SK-N-SH (cell line): ENCODE measurements at regions not wholly inside any gene's neighbourhood (a gene's known extent, or its start where the extent isn't known, plus 50 kb on each side); places are given as distances from the start of the nearest gene placed in this dataset.

Experiments
- CTCF ChIA-PET: fragments of 300-600, 350-600 bp; formaldehyde crosslinking; extraction: SDS; loops from one replicate; lab custom pipeline; 2021; lab: Yijun Ruan, JAX
- POLR2A ChIA-PET: fragments of 350-600 bp; sonication (Branson Sonifier 250); formaldehyde crosslinking; extraction: SDS; loops from one replicate; lab custom pipeline; 2020; ENCODE audit warnings: antibody characterized with exemption, inconsistent platforms; lab: Yijun Ruan, JAX
- DNase-seq: peaks from one replicate; pipeline ENCODE4 v3.0.0; 2012
- H2AFZ ChIP-seq: fragments of 200-600 bp; sonication (generic); 2 replicates; pipeline ENCODE4 v1.8.1; 2016; ENCODE audit warnings: antibody characterized with exemption, mild to moderate bottlenecking, low read depth
- H3F3A ChIP-seq: fragments of 200-600 bp; sonication (generic); replicated peaks from 2 replicates; pipeline ENCODE3; 2016; ENCODE audit warnings: antibody characterized with exemption, mild to moderate bottlenecking; ENCODE audit not compliant: insufficient read depth
- H3K27ac ChIP-seq, 2 experiments: fragments of 200-500 bp in 1 of 2; fragments of 200-600 bp in 1 of 2; sonication (Bioruptor generic) in 1 of 2; sonication (generic), shearing (Covaris generic) in 1 of 2; 2 replicates each; pipeline versions ENCODE4 v1.5.1 to v1.6.1; 2014 to 2016; ENCODE audit warnings: low read depth in 2 of 2, inconsistent platforms in 1 of 2, low read length in 1 of 2, mild to moderate bottlenecking in 1 of 2, mixed read lengths in 1 of 2
- H3K27me3 ChIP-seq: fragments of 200-600 bp; sonication (generic), shearing (Covaris generic); 2 replicates; pipeline ENCODE4 v1.6.1; 2016; ENCODE audit warnings: mixed run types; ENCODE audit not compliant: insufficient read depth
- H3K36me3 ChIP-seq, 2 experiments: fragments of 200-500 bp in 1 of 2; fragments of 200-600 bp in 1 of 2; sonication (Bioruptor generic) in 1 of 2; sonication (generic) in 1 of 2; replicated peaks in 1 of 2; 2 replicates each; pipeline versions ENCODE3 to v1.5.1; 2014 to 2016; ENCODE audit warnings: low read length in 1 of 2, mild to moderate bottlenecking in 1 of 2; ENCODE audit not compliant: insufficient read depth in 2 of 2, control insufficient read depth in 1 of 2
- H3K4me1 ChIP-seq, 2 experiments: fragments of 200-500 bp in 1 of 2; fragments of 200-600 bp in 1 of 2; sonication (Bioruptor generic) in 1 of 2; sonication (generic), shearing (Covaris generic) in 1 of 2; 2 replicates each; pipeline versions ENCODE4 v1.5.1 to v1.6.1; 2014 to 2016; ENCODE audit warnings: low read depth in 1 of 2, low read length in 1 of 2, mixed run types in 1 of 2; ENCODE audit not compliant: insufficient read depth in 2 of 2, control insufficient read depth in 1 of 2
- H3K4me2 ChIP-seq: fragments of 200-600 bp; sonication (generic), shearing (Covaris generic); 2 replicates; pipeline ENCODE4 v1.6.1; 2017; ENCODE audit warnings: mixed run types
- H3K4me3 ChIP-seq, 2 experiments: fragments of 200-500 bp in 1 of 2; fragments of 200-600 bp in 1 of 2; sonication (Bioruptor generic) in 1 of 2; sonication (generic), shearing (Covaris generic) in 1 of 2; 2 replicates each; pipeline versions ENCODE4 v1.5.1 to v1.8.1; 2014 to 2016; ENCODE audit warnings: low read depth in 2 of 2, inconsistent platforms in 1 of 2, low read length in 1 of 2, mild to moderate bottlenecking in 1 of 2, mixed read lengths in 1 of 2, moderate library complexity in 1 of 2
- H3K79me2 ChIP-seq: fragments of 200-600 bp; sonication (generic); 2 replicates; pipeline ENCODE4 v1.8.1; 2017; ENCODE audit warnings: mild to moderate bottlenecking; ENCODE audit not compliant: insufficient read depth
- H3K9ac ChIP-seq: fragments of 200-600 bp; sonication (generic); 2 replicates; pipeline ENCODE4 v1.6.1; 2017; ENCODE audit warnings: mixed run types
- H3K9me2 ChIP-seq: fragments of 200-600 bp; sonication (generic); 2 replicates; pipeline ENCODE4 v1.6.1; 2017; ENCODE audit warnings: mixed run types
- H3K9me3 ChIP-seq: fragments of 200-600 bp; sonication (generic); 2 replicates; pipeline ENCODE4 v1.6.1; 2017; ENCODE audit warnings: mixed run types, mild to moderate bottlenecking, moderate library complexity
- H4K20me1 ChIP-seq: fragments of 200-600 bp; sonication (generic); 2 replicates; pipeline ENCODE4 v1.6.1; 2017; ENCODE audit warnings: mild to moderate bottlenecking, mixed run types; ENCODE audit not compliant: insufficient read depth
- CHD2 ChIP-seq: fragments of 150-350 bp; IDR thresholded peaks from 2 replicates; pipeline ENCODE4 v1.6.1; 2018; ENCODE audit warnings: low read length; ENCODE audit not compliant: partially characterized antibody
- EZH2phosphoT487 ChIP-seq: fragments of 200-600 bp; sonication (generic); IDR thresholded peaks from 2 replicates; pipeline ENCODE4 v1.6.1; 2017; ENCODE audit warnings: low read depth, mixed run types, mild to moderate bottlenecking, antibody characterized with exemption, moderate library complexity, borderline replicate concordance
- FOSL2 ChIP-seq: IDR thresholded peaks from 2 replicates; pipeline ENCODE4 v1.4.0; 2012; ENCODE audit warnings: low read depth, mild to moderate bottlenecking, moderate library complexity, borderline replicate concordance
- FOXM1 ChIP-seq: IDR thresholded peaks from 2 replicates; pipeline ENCODE4 v1.4.0; 2012; ENCODE audit warnings: low read depth, mild to moderate bottlenecking
- GATA2 ChIP-seq: sonication (generic); formaldehyde crosslinking; IDR thresholded peaks from 2 replicates; pipeline ENCODE4 v1.5.0; 2020; ENCODE audit warnings: mild to moderate bottlenecking, missing genetic modification reagents
- JUND ChIP-seq: IDR thresholded peaks from 2 replicates; pipeline ENCODE4 v1.4.0; 2012
- MXI1 ChIP-seq: IDR thresholded peaks from 2 replicates; pipeline ENCODE4 v1.6.1; 2012; ENCODE audit warnings: mild to moderate bottlenecking, low read depth, low read length, improper control_type of control experiment
- RAD21 ChIP-seq: IDR thresholded peaks from 2 replicates; pipeline ENCODE4 v1.6.1; 2012; ENCODE audit warnings: mild to moderate bottlenecking, low read length
- RCOR1 ChIP-seq: fragments of 150-350 bp; IDR thresholded peaks from 2 replicates; pipeline ENCODE4 v1.6.1; 2017; ENCODE audit warnings: antibody characterized with exemption, low read length
- RXRA ChIP-seq: IDR thresholded peaks from 2 replicates; pipeline ENCODE4 v1.4.0; 2012; ENCODE audit warnings: low read depth, mild to moderate bottlenecking, borderline replicate concordance
- SMC3 ChIP-seq: IDR thresholded peaks from 2 replicates; pipeline ENCODE4 v1.6.1; 2012; ENCODE audit warnings: low read depth, low read length, improper control_type of control experiment
- TAF1 ChIP-seq: IDR thresholded peaks from 2 replicates; pipeline ENCODE4 v1.6.1; 2012; ENCODE audit warnings: low read depth, mild to moderate bottlenecking, low read length, moderate library complexity, borderline replicate concordance
- TCF12 ChIP-seq: IDR thresholded peaks from 2 replicates; pipeline ENCODE4 v1.4.0; 2012
- YY1 ChIP-seq: IDR thresholded peaks from 2 replicates; pipeline ENCODE4 v1.4.0; 2012; ENCODE audit warnings: low read depth, mild to moderate bottlenecking
- WGBS: methylation state at CpG from one replicate; pipeline ENCODE4 v1.1.6; 2017; ENCODE audit warnings: low lambda C conversion rate; 5-methylcytosine and 5-hydroxymethylcytosine counted together
- TF ChIP-seq, protein P1 (sequence below): IDR thresholded peaks from 2 replicates; pipeline ENCODE4; 2012
- TF ChIP-seq, protein P2 (sequence below): IDR thresholded peaks from 2 replicates; pipeline ENCODE4 v1.6.1; 2012; ENCODE audit warnings: mild to moderate bottlenecking, low read depth, low read length, moderate library complexity
- TF ChIP-seq, protein P3 (sequence below): fragments of 150-350 bp; IDR thresholded peaks from 2 replicates; pipeline ENCODE4 v1.6.1; 2016; ENCODE audit warnings: mild to moderate bottlenecking, low read depth, low read length
- TF ChIP-seq, protein P4 (sequence below): IDR thresholded peaks from 2 replicates; pipeline ENCODE4 v1.4.0; 2012; ENCODE audit warnings: low read depth, borderline replicate concordance

DNA sequence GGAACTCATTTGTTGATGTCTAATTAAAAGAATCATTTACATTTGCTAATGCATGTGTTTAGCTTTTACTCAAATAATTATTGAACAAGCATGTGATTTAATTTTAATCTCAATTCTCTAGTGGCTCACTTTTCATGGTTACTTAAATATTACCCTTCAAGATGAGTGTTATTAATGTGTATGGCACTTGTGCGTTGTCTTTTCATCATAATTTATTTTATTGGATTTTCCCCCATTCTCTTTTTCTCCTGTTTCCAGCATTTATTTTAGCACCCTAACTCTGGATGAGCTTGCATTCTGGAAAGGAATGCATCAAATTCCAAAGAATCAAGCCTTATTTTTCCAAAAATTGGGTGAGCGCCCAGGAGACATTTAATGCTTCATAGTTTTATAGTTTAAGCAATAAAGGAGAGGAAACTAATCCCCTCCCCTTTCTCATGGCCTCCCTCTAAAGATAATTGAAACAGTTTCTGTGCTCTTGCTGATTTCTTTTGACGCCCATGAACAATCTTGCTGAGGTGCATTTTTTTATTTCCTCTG, 191.1 kb upstream of the FAT4 start:
- Histone ChIP-seq H3K9me3 (no peaks in the 10 kb centered on the region), H3K4me1 (peaks cover 0 to 8% of the 10 kb centered on the region in 2 experiments; a peak in 2 of 4 replicates), H3K9me2 (no peaks in the 10 kb centered on the region), H3K9ac (no peak overlapping the region), H3K79me2 (no peaks in the 10 kb centered on the region), H3K4me2 (no peak overlapping the region), H3K27me3 (no peaks in the 10 kb centered on the region), H4K20me1 (no peaks in the 10 kb centered on the region), H3K36me3 (no peaks in the 10 kb centered on the region), H3K4me3 (no peak overlapping the region), H3F3A (no peaks in the 10 kb centered on the region), H2AFZ (no peak overlapping the region), H3K27ac (no peak overlapping the region)
- DNase-seq = no peak
- 96% methylated on average over 3 of the region's 3 CpGs for WGBS
- TF ChIP-seq RCOR1 = no peak
- TF ChIP-seq, protein P1, sequence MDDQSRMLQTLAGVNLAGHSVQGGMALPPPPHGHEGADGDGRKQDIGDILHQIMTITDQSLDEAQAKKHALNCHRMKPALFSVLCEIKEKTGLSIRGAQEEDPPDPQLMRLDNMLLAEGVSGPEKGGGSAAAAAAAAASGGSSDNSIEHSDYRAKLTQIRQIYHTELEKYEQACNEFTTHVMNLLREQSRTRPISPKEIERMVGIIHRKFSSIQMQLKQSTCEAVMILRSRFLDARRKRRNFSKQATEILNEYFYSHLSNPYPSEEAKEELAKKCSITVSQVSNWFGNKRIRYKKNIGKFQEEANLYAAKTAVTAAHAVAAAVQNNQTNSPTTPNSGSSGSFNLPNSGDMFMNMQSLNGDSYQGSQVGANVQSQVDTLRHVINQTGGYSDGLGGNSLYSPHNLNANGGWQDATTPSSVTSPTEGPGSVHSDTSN = no peak
- no peak for TF ChIP-seq GATA2 (CRISPR knock-in tag)
- TF ChIP-seq, protein P2, sequence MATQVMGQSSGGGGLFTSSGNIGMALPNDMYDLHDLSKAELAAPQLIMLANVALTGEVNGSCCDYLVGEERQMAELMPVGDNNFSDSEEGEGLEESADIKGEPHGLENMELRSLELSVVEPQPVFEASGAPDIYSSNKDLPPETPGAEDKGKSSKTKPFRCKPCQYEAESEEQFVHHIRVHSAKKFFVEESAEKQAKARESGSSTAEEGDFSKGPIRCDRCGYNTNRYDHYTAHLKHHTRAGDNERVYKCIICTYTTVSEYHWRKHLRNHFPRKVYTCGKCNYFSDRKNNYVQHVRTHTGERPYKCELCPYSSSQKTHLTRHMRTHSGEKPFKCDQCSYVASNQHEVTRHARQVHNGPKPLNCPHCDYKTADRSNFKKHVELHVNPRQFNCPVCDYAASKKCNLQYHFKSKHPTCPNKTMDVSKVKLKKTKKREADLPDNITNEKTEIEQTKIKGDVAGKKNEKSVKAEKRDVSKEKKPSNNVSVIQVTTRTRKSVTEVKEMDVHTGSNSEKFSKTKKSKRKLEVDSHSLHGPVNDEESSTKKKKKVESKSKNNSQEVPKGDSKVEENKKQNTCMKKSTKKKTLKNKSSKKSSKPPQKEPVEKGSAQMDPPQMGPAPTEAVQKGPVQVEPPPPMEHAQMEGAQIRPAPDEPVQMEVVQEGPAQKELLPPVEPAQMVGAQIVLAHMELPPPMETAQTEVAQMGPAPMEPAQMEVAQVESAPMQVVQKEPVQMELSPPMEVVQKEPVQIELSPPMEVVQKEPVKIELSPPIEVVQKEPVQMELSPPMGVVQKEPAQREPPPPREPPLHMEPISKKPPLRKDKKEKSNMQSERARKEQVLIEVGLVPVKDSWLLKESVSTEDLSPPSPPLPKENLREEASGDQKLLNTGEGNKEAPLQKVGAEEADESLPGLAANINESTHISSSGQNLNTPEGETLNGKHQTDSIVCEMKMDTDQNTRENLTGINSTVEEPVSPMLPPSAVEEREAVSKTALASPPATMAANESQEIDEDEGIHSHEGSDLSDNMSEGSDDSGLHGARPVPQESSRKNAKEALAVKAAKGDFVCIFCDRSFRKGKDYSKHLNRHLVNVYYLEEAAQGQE = no peak
- TF ChIP-seq SMC3 = no peak
- TF ChIP-seq FOXM1 = no peak
- TF ChIP-seq RAD21 = no peak
- no peak for TF ChIP-seq FOSL2
- no peak for TF ChIP-seq TAF1
- TF ChIP-seq, protein P3, sequence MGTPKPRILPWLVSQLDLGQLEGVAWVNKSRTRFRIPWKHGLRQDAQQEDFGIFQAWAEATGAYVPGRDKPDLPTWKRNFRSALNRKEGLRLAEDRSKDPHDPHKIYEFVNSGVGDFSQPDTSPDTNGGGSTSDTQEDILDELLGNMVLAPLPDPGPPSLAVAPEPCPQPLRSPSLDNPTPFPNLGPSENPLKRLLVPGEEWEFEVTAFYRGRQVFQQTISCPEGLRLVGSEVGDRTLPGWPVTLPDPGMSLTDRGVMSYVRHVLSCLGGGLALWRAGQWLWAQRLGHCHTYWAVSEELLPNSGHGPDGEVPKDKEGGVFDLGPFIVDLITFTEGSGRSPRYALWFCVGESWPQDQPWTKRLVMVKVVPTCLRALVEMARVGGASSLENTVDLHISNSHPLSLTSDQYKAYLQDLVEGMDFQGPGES = no peak
- TF ChIP-seq CHD2 = no peak
- TF ChIP-seq RXRA = no peak
- no peak for TF ChIP-seq TCF12
- TF ChIP-seq EZH2phosphoT487 = no peak
- TF ChIP-seq YY1 = no peak
- TF ChIP-seq, protein P4, sequence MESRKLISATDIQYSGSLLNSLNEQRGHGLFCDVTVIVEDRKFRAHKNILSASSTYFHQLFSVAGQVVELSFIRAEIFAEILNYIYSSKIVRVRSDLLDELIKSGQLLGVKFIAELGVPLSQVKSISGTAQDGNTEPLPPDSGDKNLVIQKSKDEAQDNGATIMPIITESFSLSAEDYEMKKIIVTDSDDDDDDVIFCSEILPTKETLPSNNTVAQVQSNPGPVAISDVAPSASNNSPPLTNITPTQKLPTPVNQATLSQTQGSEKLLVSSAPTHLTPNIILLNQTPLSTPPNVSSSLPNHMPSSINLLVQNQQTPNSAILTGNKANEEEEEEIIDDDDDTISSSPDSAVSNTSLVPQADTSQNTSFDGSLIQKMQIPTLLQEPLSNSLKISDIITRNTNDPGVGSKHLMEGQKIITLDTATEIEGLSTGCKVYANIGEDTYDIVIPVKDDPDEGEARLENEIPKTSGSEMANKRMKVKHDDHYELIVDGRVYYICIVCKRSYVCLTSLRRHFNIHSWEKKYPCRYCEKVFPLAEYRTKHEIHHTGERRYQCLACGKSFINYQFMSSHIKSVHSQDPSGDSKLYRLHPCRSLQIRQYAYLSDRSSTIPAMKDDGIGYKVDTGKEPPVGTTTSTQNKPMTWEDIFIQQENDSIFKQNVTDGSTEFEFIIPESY = no peak
- no peak for TF ChIP-seq MXI1
- no peak for TF ChIP-seq JUND
- POLR2A ChIA-PET = no interaction called here
- CTCF ChIA-PET = no interaction called here
